Caco-2 (cell line): ENCODE measurements at regions not wholly inside any gene's neighbourhood (a gene's known extent, or its start where the extent isn't known, plus 50 kb on each side); places are given as distances from the start of the nearest gene placed in this dataset.

Source experiments
- BruUV-seq: library from RNA; stranded (reverse); fragments of 400-500 nt; replicated peaks from 2 replicates; lab custom pipeline; 2021; lab: Mats Ljungman, UMichigan
- CTCF ChIA-PET: fragments of 300-600 bp; sonication (Branson Sonifier 250); formaldehyde crosslinking; loops from one replicate; lab custom pipeline; 2022; ENCODE audit warnings: antibody characterized with exemption; lab: Charles Lee
- POLR2A ChIA-PET: fragments of 300-600 bp; sonication (Branson Sonifier 250); formaldehyde crosslinking; loops from one replicate; lab custom pipeline; 2022; ENCODE audit warnings: antibody characterized with exemption; lab: Charles Lee
- DNase-seq, 2 experiments: peaks; one replicate each; pipeline versions ENCODE4 v3.0.0 to v3.0.0-alpha.2; 2020 to 2022
- H3K27me3 ChIP-seq: replicated peaks from 2 replicates; pipeline ENCODE4 v1.6.0; 2011; ENCODE audit warnings: low read length; ENCODE audit not compliant: control insufficient read depth, insufficient read depth
- H3K36me3 ChIP-seq: 2 replicates; pipeline ENCODE4 v1.5.1; 2011; ENCODE audit warnings: low read length; ENCODE audit not compliant: control insufficient read depth, insufficient read depth
- H3K4me1 ChIP-seq: fragments of 250-450 bp; sonication (Bioruptor Pico); 2 replicates; pipeline ENCODE4 v1.5.1; 2020; ENCODE audit warnings: mild to moderate bottlenecking
- H3K4me3 ChIP-seq: 2 replicates; pipeline ENCODE4 v1.5.1; 2011; ENCODE audit warnings: low read depth, mild to moderate bottlenecking, control low read depth, low read length
- H3K9me3 ChIP-seq: fragments of 250-450 bp; sonication (Bioruptor Pico); 2 replicates; pipeline ENCODE4 v1.5.1; 2020; ENCODE audit warnings: mild to moderate bottlenecking, moderate library complexity
- H3K27ac Mint-ChIP-seq: one replicate; pipeline ENCODE4 v1.8.0; 2022; ENCODE audit warnings: mixed read lengths; ENCODE audit not compliant: unreplicated experiment
- H3K27me3 Mint-ChIP-seq: one replicate; pipeline ENCODE4 v1.8.0; 2022; ENCODE audit warnings: mixed read lengths; ENCODE audit not compliant: insufficient read depth, unreplicated experiment
- H3K36me3 Mint-ChIP-seq: one replicate; pipeline ENCODE4 v1.8.0; 2022; ENCODE audit warnings: mild to moderate bottlenecking, mixed read lengths; ENCODE audit not compliant: insufficient read depth, unreplicated experiment
- H3K4me1 Mint-ChIP-seq: one replicate; pipeline ENCODE4 v1.8.0; 2022; ENCODE audit warnings: low read depth, mixed read lengths; ENCODE audit not compliant: unreplicated experiment
- H3K4me3 Mint-ChIP-seq: one replicate; pipeline ENCODE4 v1.8.0; 2022; ENCODE audit warnings: mild to moderate bottlenecking, moderate library complexity, mixed read lengths; ENCODE audit not compliant: unreplicated experiment
- H3K9me3 Mint-ChIP-seq: one replicate; pipeline ENCODE4 v1.8.0; 2022; ENCODE audit warnings: mixed read lengths; ENCODE audit not compliant: unreplicated experiment
- intact Hi-C: fragments of 100-400 bp; cut with micrococcal nuclease; formaldehyde crosslinking; loops from one replicate; pipeline ENCODE4 v1.10.0; 2022; ENCODE audit not compliant: unreplicated experiment
- TF ChIP-seq, protein P1 (sequence below), 2 experiments: fragments of 200-600 bp in 1 of 2; IDR thresholded peaks; 1 replicate in 1 of 2; 2 replicates in 1 of 2; pipeline versions ENCODE4 v1.5.1 to v1.8.0; 2011 to 2022; ENCODE audit warnings: antibody characterized with exemption in 1 of 2, control low read depth in 1 of 2, inconsistent platforms in 1 of 2, low read depth in 1 of 2, low read length in 1 of 2, mild to moderate bottlenecking in 1 of 2, moderate library complexity in 1 of 2; ENCODE audit not compliant: insufficient read depth in 1 of 2, severe bottlenecking in 1 of 2, unreplicated experiment in 1 of 2

DNA sequence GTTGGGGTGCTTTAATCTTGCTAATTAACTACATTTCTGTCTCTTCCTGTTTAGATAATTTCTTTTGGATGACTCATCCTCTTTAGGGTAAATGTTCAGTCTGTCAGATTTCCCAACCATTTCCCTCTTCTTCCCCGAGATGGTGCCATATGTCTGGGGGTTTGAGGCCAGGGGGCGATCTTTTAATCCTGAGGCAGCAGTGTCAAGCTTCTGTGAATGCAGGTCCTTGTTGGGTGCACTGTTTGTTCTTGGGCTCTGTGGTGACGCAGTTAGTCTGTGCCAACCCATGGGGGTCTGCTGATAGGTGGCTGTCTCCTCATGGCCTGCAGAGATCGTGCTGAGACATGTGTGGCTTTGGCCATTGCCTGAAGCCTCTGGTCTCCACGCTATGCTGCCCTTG, 420.4 kb downstream of the NDFIP2 start:
- no TSS peak for BruUV-seq
- no peaks in the 10 kb centered on the region for H3K36me3 Mint-ChIP-seq
- H3K9me3 Mint-ChIP-seq = peaks cover 20% of the 10 kb centered on the region
- ChIA-PET CTCF (no interaction called here), POLR2A (no interaction called here)
- intact Hi-C loops = no loop called here
- no peak overlapping the region for H3K27ac Mint-ChIP-seq
- H3K4me3 Mint-ChIP-seq = no peak overlapping the region
- no peaks in the 10 kb centered on the region for H3K36me3 ChIP-seq
- TF ChIP-seq, protein P1, sequence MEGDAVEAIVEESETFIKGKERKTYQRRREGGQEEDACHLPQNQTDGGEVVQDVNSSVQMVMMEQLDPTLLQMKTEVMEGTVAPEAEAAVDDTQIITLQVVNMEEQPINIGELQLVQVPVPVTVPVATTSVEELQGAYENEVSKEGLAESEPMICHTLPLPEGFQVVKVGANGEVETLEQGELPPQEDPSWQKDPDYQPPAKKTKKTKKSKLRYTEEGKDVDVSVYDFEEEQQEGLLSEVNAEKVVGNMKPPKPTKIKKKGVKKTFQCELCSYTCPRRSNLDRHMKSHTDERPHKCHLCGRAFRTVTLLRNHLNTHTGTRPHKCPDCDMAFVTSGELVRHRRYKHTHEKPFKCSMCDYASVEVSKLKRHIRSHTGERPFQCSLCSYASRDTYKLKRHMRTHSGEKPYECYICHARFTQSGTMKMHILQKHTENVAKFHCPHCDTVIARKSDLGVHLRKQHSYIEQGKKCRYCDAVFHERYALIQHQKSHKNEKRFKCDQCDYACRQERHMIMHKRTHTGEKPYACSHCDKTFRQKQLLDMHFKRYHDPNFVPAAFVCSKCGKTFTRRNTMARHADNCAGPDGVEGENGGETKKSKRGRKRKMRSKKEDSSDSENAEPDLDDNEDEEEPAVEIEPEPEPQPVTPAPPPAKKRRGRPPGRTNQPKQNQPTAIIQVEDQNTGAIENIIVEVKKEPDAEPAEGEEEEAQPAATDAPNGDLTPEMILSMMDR (IDR thresholded peaks at IDR 0.05; ENCODE audit: insufficient read depth in 1 of 2, low read depth in 1 of 2, low read length in 1 of 2, severe bottlenecking in 1 of 2, unreplicated experiment in 1 of 2) = no peak
- no peaks in the 10 kb centered on the region for H3K27me3 ChIP-seq
- no peaks in the 10 kb centered on the region for H3K27me3 Mint-ChIP-seq
- H3K4me1 Mint-ChIP-seq = peaks cover 12% of the 10 kb centered on the region
- no peak overlapping the region for H3K4me3 ChIP-seq
- no peak for DNase-seq
- peaks cover 7% of the 10 kb centered on the region for H3K9me3 ChIP-seq
- H3K4me1 ChIP-seq = peaks cover under 1% of the 10 kb centered on the region; the same call in 1 of the 2 replicates

DNA sequence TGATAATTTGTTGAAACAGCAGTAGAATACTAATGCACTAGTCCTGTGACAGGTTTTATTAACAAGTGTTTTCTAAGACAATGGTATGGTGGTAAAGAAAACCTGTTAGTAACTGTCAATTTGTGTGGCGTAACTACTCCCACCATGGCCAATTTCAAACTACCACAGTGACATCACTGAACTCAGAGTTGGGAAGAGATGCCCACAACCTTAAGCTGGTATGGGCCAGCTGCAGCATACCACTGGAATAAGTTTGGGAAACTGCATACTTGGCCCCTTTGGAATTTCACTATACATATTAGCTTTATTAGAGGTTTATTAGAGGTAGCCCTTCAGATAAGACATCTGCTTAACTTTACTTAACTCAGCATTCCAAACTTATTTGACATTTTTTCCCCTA, 419.4 kb downstream of the NDFIP2 start:
- no peaks in the 10 kb centered on the region for H3K4me1 ChIP-seq
- CTCF ChIA-PET = no interaction called here
- no peak for DNase-seq
- intact Hi-C loops = no loop called here
- Mint-ChIP-seq H3K4me1 (peaks cover 7% of the 10 kb centered on the region), H3K27me3 (no peaks in the 10 kb centered on the region), H3K27ac (no peak overlapping the region), H3K36me3 (no peaks in the 10 kb centered on the region), H3K9me3 (peaks cover 20% of the 10 kb centered on the region), H3K4me3 (no peak overlapping the region)
- no TSS peak for BruUV-seq
- H3K36me3 ChIP-seq = no peaks in the 10 kb centered on the region
- H3K4me3 ChIP-seq = no peak overlapping the region
- H3K9me3 ChIP-seq = peaks cover 7% of the 10 kb centered on the region
- TF ChIP-seq, protein P1 (IDR thresholded peaks at IDR 0.05; ENCODE audit: insufficient read depth in 1 of 2, low read depth in 1 of 2, low read length in 1 of 2, severe bottlenecking in 1 of 2, unreplicated experiment in 1 of 2) = no peak
- no peaks in the 10 kb centered on the region for H3K27me3 ChIP-seq
- POLR2A ChIA-PET = no interaction called here

DNA sequence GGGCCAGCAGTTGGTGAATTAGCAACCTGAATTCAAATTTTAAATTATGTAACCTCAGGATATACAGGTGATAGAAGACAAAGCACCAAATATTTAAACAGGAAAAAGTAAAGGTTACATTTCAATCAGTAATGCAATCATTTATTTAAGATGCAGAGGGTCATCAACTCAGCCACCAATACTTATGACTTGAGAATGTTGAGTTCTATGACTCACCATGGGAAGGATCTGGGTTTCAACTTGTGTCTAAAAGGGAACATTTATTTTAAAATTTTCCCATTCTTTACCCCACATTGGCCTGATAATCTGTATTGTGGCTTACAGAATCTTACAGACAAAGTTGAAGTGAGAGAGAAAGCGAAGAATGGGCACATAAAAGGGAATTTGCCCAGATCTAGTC, 418.0 kb downstream of the NDFIP2 start:
- Mint-ChIP-seq H3K27ac (no peak overlapping the region), H3K4me1 (no peaks in the 10 kb centered on the region)

More for the DNA sequence above, 418.0 kb downstream of the NDFIP2 start:
- no peaks in the 10 kb centered on the region for H3K36me3 ChIP-seq
- no peaks in the 10 kb centered on the region for H3K27me3 ChIP-seq
- intact Hi-C loops = no loop called here
- no peak overlapping the region for H3K4me3 ChIP-seq
- TF ChIP-seq, protein P1 (IDR thresholded peaks at IDR 0.05; ENCODE audit: insufficient read depth in 1 of 2, low read depth in 1 of 2, low read length in 1 of 2, severe bottlenecking in 1 of 2, unreplicated experiment in 1 of 2) = no peak
- H3K4me1 ChIP-seq = no peaks in the 10 kb centered on the region
- no peak overlapping the region for H3K4me3 Mint-ChIP-seq
- H3K9me3 ChIP-seq = peaks cover 7% of the 10 kb centered on the region
- no peaks in the 10 kb centered on the region for H3K36me3 Mint-ChIP-seq
- peaks cover 20% of the 10 kb centered on the region for H3K9me3 Mint-ChIP-seq
- H3K27me3 Mint-ChIP-seq = no peaks in the 10 kb centered on the region
- no peak for DNase-seq
- no TSS peak for BruUV-seq
- ChIA-PET POLR2A (no interaction called here), CTCF (no interaction called here)
